ENCODE measurements at regions not wholly inside any gene's neighbourhood (a gene's known extent, or its start where the extent isn't known, plus 50 kb on each side); places are given as distances from the start of the nearest gene placed in this dataset.

DNA sequence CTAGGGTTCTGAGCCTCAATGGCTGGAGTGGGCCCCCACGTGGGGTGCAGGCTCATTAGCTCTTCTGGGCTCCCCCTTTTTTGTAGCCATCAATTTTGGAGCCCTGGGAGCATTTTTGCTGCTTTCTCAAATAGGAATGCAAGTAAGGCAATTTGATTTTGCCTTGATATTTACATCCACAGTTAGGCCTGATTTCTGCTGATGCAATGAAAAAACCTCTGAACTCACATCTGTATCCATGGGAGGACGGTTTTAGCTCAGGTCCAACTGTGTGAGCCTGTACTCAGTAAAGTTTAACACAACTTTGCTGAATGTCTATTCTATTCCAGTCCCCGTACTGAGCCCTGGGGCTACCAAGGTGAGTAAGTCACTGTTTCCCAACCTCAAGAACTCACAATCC, 425.0 kb downstream of the HAPSTR1 start:
- TF ChIP-seq, protein P1, sequence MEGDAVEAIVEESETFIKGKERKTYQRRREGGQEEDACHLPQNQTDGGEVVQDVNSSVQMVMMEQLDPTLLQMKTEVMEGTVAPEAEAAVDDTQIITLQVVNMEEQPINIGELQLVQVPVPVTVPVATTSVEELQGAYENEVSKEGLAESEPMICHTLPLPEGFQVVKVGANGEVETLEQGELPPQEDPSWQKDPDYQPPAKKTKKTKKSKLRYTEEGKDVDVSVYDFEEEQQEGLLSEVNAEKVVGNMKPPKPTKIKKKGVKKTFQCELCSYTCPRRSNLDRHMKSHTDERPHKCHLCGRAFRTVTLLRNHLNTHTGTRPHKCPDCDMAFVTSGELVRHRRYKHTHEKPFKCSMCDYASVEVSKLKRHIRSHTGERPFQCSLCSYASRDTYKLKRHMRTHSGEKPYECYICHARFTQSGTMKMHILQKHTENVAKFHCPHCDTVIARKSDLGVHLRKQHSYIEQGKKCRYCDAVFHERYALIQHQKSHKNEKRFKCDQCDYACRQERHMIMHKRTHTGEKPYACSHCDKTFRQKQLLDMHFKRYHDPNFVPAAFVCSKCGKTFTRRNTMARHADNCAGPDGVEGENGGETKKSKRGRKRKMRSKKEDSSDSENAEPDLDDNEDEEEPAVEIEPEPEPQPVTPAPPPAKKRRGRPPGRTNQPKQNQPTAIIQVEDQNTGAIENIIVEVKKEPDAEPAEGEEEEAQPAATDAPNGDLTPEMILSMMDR (IDR thresholded peaks at IDR 0.05) = no peak
- no peak for TF ChIP-seq POLR2A (IDR thresholded peaks at IDR 0.05)

Measured in uterus (tissue), 2 donors.